GM12878 (cell line): ENCODE measurements at regions not wholly inside any gene's neighbourhood (a gene's known extent, or its start where the extent isn't known, plus 50 kb on each side); places are given as distances from the start of the nearest gene placed in this dataset.

Experiments used
- ATF3 ChIP-seq: IDR thresholded peaks from 2 replicates; pipeline ENCODE4 v1.6.1; 2011; ENCODE audit warnings: low read depth, mild to moderate bottlenecking, low read length, moderate library complexity, borderline replicate concordance; ENCODE audit errors: extremely low read depth
- CBX5 ChIP-seq: sonication (generic); IDR thresholded peaks from 2 replicates; pipeline ENCODE4 v1.6.1; 2016; ENCODE audit warnings: low read depth, moderate library complexity, mild to moderate bottlenecking, inconsistent platforms
- CTCF ChIP-seq, 3 experiments: IDR thresholded peaks in 2 of 3; conservative IDR thresholded peaks in 1 of 3; 2 replicates each; pipeline ENCODE4 v1.5.1; 2011; ENCODE audit warnings: low read depth in 3 of 3, low read length in 3 of 3, mild to moderate bottlenecking in 3 of 3, control low read depth in 2 of 3, moderate library complexity in 2 of 3, inconsistent platforms in 1 of 3, mixed read lengths in 1 of 3; ENCODE audit not compliant: control insufficient read depth in 2 of 3, insufficient read depth in 1 of 3; ENCODE audit errors: extremely low read depth in 1 of 3
- NFXL1 ChIP-seq: fragments of 450-650 bp; IDR thresholded peaks from 2 replicates; pipeline ENCODE4 v1.6.1; 2017; ENCODE audit warnings: antibody characterized with exemption, mild to moderate bottlenecking, borderline replicate concordance
- NR2F1 ChIP-seq: fragments of 450-650 bp; conservative IDR thresholded peaks from 2 replicates; pipeline ENCODE4 v1.6.1; 2017; ENCODE audit warnings: mild to moderate bottlenecking
- POLR2A ChIP-seq: IDR thresholded peaks from 2 replicates; pipeline ENCODE4 v1.6.1; 2011; ENCODE audit warnings: low read depth, mild to moderate bottlenecking, low read length
- RAD21 ChIP-seq: IDR thresholded peaks from 2 replicates; pipeline ENCODE4 v1.6.1; 2011; ENCODE audit warnings: mild to moderate bottlenecking, low read depth, low read length, moderate library complexity; ENCODE audit not compliant: insufficient read depth
- RFX5 ChIP-seq: IDR thresholded peaks from 2 replicates; pipeline ENCODE4 v1.6.1; 2011; ENCODE audit warnings: low read depth, low read length, improper control_type of control experiment
- SPI1 ChIP-seq: IDR thresholded peaks from 2 replicates; pipeline ENCODE4 v1.6.1; 2011; ENCODE audit warnings: low read depth, mild to moderate bottlenecking, low read length, moderate library complexity, borderline replicate concordance; ENCODE audit not compliant: insufficient read depth
- TAF1 ChIP-seq: IDR thresholded peaks from 2 replicates; pipeline ENCODE4 v1.6.1; 2011; ENCODE audit warnings: mild to moderate bottlenecking, low read depth, low read length, borderline replicate concordance

- TF ChIP-seq POLR2A (no peak), ATF3 (no peak), NR2F1 (no peak), RAD21 (no peak), CTCF (IDR thresholded peaks at IDR 0.05 in 2 of 3, conservative IDR thresholded peaks at IDR 0.05 in 1 of 3; ENCODE audit: control insufficient read depth in 2 of 3, extremely low read depth in 1 of 3, insufficient read depth in 1 of 3, low read depth in 3 of 3, low read length in 3 of 3) (no peak), RFX5 (no peak), TAF1 (no peak), CBX5 (no peak), SPI1 (no peak), NFXL1 (no peak)
Measured at GRCh38 chr5:86763929-86764328, 146.2 kb downstream of the COX7C start.
